DND-41 (cell line): ENCODE measurements at regions not wholly inside any gene's neighbourhood (a gene's known extent, or its start where the extent isn't known, plus 50 kb on each side); places are given as distances from the start of the nearest gene placed in this dataset.

ENCODE experiments used
- CTCF ChIP-seq: IDR thresholded peaks from 2 replicates; pipeline ENCODE4 v1.5.1; 2012; ENCODE audit warnings: borderline replicate concordance, low read length, moderate library complexity, mild to moderate bottlenecking; ENCODE audit not compliant: poor library complexity, severe bottlenecking; ENCODE audit errors: extremely low read depth
- EZH2 ChIP-seq: IDR thresholded peaks from 3 replicates; pipeline ENCODE4 v1.6.1; 2012; ENCODE audit warnings: borderline replicate concordance, low read depth, mild to moderate bottlenecking, moderate library complexity, low read length, inconsistent platforms; ENCODE audit not compliant: severe bottlenecking

- TF ChIP-seq CTCF (no peak), EZH2 (no peak)
Measured at GRCh38 chr10:105986486-105986885, 1178.0 kb downstream of the SORCS1 start.
